Pancreas (tissue), 10 donors: ENCODE measurements at regions not wholly inside any gene's neighbourhood (a gene's known extent, or its start where the extent isn't known, plus 50 kb on each side); places are given as distances from the start of the nearest gene placed in this dataset.

Experiments used
- ATAC-seq, 4 donors: fragments of 200-7000 bp; cut with Tn5 transposase; one replicate each; pipeline versions ENCODE4 v1.8.0 to v1.9.1; 2020; ENCODE audit warnings: mild to moderate bottlenecking in 4 of 4, moderate library complexity in 4 of 4
- DNase-seq, 6 donors: peaks; one replicate each; pipeline ENCODE4 v3.0.0-alpha.2; 2020
- FAIRE-seq: peaks from 2 replicates; lab custom pipeline; 2012; peaks lifted over from hg19 to GRCh38; lab: Jason Lieb, UNC
- H3K27ac ChIP-seq, 4 donors: fragments of 200-600 bp; sonication (generic); 1 replicate in 3 of 4; 2 replicates in 1 of 4; pipeline versions ENCODE4 v1.5.0 to v1.8.0; 2020
- H3K27me3 ChIP-seq, 4 donors: fragments of 200-600 bp; one replicate each; pipeline ENCODE4 v1.8.0; 2021
- H3K36me3 ChIP-seq, 3 donors: fragments of 200-600 bp; sonication (generic) in 1 of 3; one replicate each; pipeline versions ENCODE4 v1.5.0 to v1.8.0; 2020 to 2021
- H3K4me1 ChIP-seq, 3 donors: fragments of 200-600 bp; one replicate each; pipeline ENCODE4 v1.8.0; 2021
- H3K4me3 ChIP-seq, 4 donors: fragments of 200-600 bp; sonication (generic) in 2 of 4; one replicate each; pipeline versions ENCODE4 v1.5.0 to v1.8.0; 2020 to 2021
- H3K9me3 ChIP-seq, 4 donors: fragments of 200-600 bp; one replicate each; pipeline ENCODE4 v1.8.0; 2021
- CTCF ChIP-seq, 4 donors: fragments of 200-600 bp; sonication (generic) in 3 of 4; IDR thresholded peaks; one replicate each; pipeline versions ENCODE4 v1.5.0 to v1.8.0; 2021; ENCODE audit warnings: antibody characterized with exemption in 4 of 4
- WGBS, 2 donors: extraction: QIAGEN DNeasy Blood & Tissue Kit; methylation state at CpG; one replicate each; pipeline ENCODE4 v1.1.7; 2013; 5-methylcytosine and 5-hydroxymethylcytosine counted together
- intact Hi-C, 3 donors: fragments of 100-400 bp; cut with DNase I; formaldehyde crosslinking; loops; one replicate each; pipeline versions ENCODE4 v1.11.1 to v1.14.2; 2022
- donor health status: healthy with polysubstance abuse.
- donor health status: DM: no; HTN: no; CAD: no; lungs with moderate emphysema.
- donor health status: DM: no; HTN: no; CAD: no.
- donor health status: control.
- donor health status: control.
- donor health status: Bipolar disorder and iron deficiency.
- donor health status: DM: yes; HTN: yes; CAD: no.
- donor health status: DM: no; HTN: no; CAD: no.
- donor health status: DM: no; HTN: no; CAD: no.
- donor health status: DM: yes; HTN: yes; CAD: no.

GRCh38 chr4:24405341-24405740, 179.0 kb downstream of the DHX15 start:
- intact Hi-C loops: no loop called here
- Histone ChIP-seq H3K27me3 (no peaks in the 10 kb centered on the region), H3K4me1 (no peaks in the 10 kb centered on the region), H3K4me3 (no peak overlapping the region), H3K36me3 (no peaks in the 10 kb centered on the region), H3K27ac (no peak overlapping the region), H3K9me3 (no peaks in the 10 kb centered on the region)
- FAIRE-seq (no peak), DNase-seq (no peak), ATAC-seq (no peak)
- WGBS, 2 donors: 72 to 81% methylated on average over 5 of the region's 5 CpGs
- no peak for TF ChIP-seq CTCF (IDR thresholded peaks at IDR 0.05)

- no peak for FAIRE-seq
- Histone ChIP-seq H3K4me3 (no peak overlapping the region), H3K9me3 (no peaks in the 10 kb centered on the region), H3K36me3 (no peaks in the 10 kb centered on the region), H3K4me1 (no peaks in the 10 kb centered on the region), H3K27ac (no peak overlapping the region), H3K27me3 (no peaks in the 10 kb centered on the region)
- ATAC-seq: no peak
- intact Hi-C loops: no loop called here
- 54 to 68% methylated on average over 3 of the region's 3 CpGs for WGBS, 2 donors
- no peak for TF ChIP-seq CTCF (IDR thresholded peaks at IDR 0.05)
- DNase-seq: no peak
These were observed 180.1 kb downstream of the DHX15 start for GRCh38 chr4:24404281-24404680.

GRCh38 chr4:24403265-24403664, 181.1 kb downstream of the DHX15 start:
- no peaks in the 10 kb centered on the region for H3K36me3 ChIP-seq
- ATAC-seq (no peak), FAIRE-seq (no peak), DNase-seq (no peak)
- H3K27me3 ChIP-seq: no peaks in the 10 kb centered on the region
- H3K27ac ChIP-seq: no peak overlapping the region
- intact Hi-C loops: no loop called here
- H3K4me1 ChIP-seq: no peaks in the 10 kb centered on the region
- WGBS, 2 donors: 77 to 81% methylated on average over 5 of the region's 5 CpGs
- no peak for TF ChIP-seq CTCF (IDR thresholded peaks at IDR 0.05)
- no peaks in the 10 kb centered on the region for H3K9me3 ChIP-seq
- no peak overlapping the region for H3K4me3 ChIP-seq

GRCh38 chr4:24400537-24400936, 183.8 kb downstream of the DHX15 start:
- Histone ChIP-seq H3K36me3 (no peaks in the 10 kb centered on the region), H3K27me3 (no peaks in the 10 kb centered on the region), H3K4me3 (no peak overlapping the region), H3K4me1 (no peaks in the 10 kb centered on the region), H3K27ac (no peak overlapping the region), H3K9me3 (no peaks in the 10 kb centered on the region)
- intact Hi-C loops: no loop called here
- TF ChIP-seq CTCF (IDR thresholded peaks at IDR 0.05): no peak
- DNase-seq: no peak
- FAIRE-seq: no peak
- 80 to 88% methylated on average over 3 of the region's 3 CpGs for WGBS, 2 donors
- ATAC-seq: no peak

- Histone ChIP-seq H3K4me3 (no peak overlapping the region), H3K36me3 (no peaks in the 10 kb centered on the region), H3K4me1 (no peaks in the 10 kb centered on the region), H3K27me3 (no peaks in the 10 kb centered on the region), H3K27ac (no peak overlapping the region), H3K9me3 (no peaks in the 10 kb centered on the region)
- 41 to 66% methylated on average over 4 of the region's 4 CpGs for whole genome bisulfite sequencing, 2 donors
- ATAC-seq: no peak
- no peak for FAIRE-seq
- intact Hi-C loops: no loop called here
- TF ChIP-seq CTCF (IDR thresholded peaks at IDR 0.05): no peak
- no peak for DNase-seq
These were observed 187.4 kb downstream of the DHX15 start for GRCh38 chr4:24396988-24397387.
